PFSK-1 (cell line): ENCODE measurements at regions not wholly inside any gene's neighbourhood (a gene's known extent, or its start where the extent isn't known, plus 50 kb on each side); places are given as distances from the start of the nearest gene placed in this dataset.

ENCODE experiments used
- POLR2AphosphoS5 ChIP-seq: IDR thresholded peaks from 2 replicates; pipeline ENCODE4 v1.6.1; 2012; ENCODE audit warnings: low read depth, mild to moderate bottlenecking, control low read depth, low read length, moderate library complexity
- SIN3A ChIP-seq: IDR thresholded peaks from 2 replicates; pipeline ENCODE4 v1.6.1; 2012; ENCODE audit warnings: mild to moderate bottlenecking, low read length, moderate library complexity, borderline replicate concordance; ENCODE audit not compliant: insufficient read depth
- TAF1 ChIP-seq: IDR thresholded peaks from 2 replicates; pipeline ENCODE4 v1.6.1; 2012; ENCODE audit warnings: low read length, control low read depth, borderline replicate concordance; ENCODE audit not compliant: insufficient read depth
- TF ChIP-seq, protein P1 (sequence below), 2 experiments: IDR thresholded peaks; 2 replicates each; pipeline versions ENCODE4 v1.6.1 to v1.8.0; 2011 to 2012; ENCODE audit warnings: low read depth in 2 of 2, low read length in 2 of 2, control low read depth in 1 of 2, inconsistent platforms in 1 of 2, mild to moderate bottlenecking in 1 of 2, moderate library complexity in 1 of 2; ENCODE audit not compliant: insufficient read depth in 1 of 2

DNA sequence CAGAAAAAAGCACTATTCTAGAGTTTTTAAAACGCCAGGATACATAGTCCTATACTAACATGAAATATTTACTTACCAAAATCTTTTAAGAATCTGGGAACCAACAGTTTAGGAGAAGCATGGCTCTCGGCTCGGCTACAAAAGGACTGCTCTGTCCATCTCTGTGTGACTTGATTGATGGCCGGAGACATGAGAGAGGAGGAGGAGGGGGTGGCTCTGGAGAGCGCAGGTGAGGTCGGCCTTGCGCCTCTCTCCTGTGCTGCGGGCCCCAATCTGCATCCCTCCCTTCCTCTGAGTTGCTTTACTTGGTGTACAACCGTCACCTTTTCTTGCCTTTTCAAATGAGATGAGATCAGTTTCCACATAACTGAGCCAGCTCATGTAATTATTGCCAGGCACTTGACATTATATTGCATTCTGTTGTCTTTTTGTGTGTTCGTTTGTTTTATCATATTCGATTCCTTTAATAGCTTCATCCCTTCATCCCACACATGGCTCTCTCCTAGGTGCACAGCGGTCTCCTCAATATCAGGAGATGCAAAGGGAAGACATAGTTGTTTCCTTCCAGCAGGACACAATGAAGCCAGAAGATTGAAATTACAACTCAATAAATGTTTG lies 87.8 kb upstream of the KLF6 start:
- TF ChIP-seq SIN3A: no peak
- TF ChIP-seq, protein P1, sequence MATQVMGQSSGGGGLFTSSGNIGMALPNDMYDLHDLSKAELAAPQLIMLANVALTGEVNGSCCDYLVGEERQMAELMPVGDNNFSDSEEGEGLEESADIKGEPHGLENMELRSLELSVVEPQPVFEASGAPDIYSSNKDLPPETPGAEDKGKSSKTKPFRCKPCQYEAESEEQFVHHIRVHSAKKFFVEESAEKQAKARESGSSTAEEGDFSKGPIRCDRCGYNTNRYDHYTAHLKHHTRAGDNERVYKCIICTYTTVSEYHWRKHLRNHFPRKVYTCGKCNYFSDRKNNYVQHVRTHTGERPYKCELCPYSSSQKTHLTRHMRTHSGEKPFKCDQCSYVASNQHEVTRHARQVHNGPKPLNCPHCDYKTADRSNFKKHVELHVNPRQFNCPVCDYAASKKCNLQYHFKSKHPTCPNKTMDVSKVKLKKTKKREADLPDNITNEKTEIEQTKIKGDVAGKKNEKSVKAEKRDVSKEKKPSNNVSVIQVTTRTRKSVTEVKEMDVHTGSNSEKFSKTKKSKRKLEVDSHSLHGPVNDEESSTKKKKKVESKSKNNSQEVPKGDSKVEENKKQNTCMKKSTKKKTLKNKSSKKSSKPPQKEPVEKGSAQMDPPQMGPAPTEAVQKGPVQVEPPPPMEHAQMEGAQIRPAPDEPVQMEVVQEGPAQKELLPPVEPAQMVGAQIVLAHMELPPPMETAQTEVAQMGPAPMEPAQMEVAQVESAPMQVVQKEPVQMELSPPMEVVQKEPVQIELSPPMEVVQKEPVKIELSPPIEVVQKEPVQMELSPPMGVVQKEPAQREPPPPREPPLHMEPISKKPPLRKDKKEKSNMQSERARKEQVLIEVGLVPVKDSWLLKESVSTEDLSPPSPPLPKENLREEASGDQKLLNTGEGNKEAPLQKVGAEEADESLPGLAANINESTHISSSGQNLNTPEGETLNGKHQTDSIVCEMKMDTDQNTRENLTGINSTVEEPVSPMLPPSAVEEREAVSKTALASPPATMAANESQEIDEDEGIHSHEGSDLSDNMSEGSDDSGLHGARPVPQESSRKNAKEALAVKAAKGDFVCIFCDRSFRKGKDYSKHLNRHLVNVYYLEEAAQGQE (IDR thresholded peaks at IDR 0.05; ENCODE audit: insufficient read depth in 1 of 2, low read depth in 2 of 2, low read length in 2 of 2): no peak
- TF ChIP-seq POLR2AphosphoS5: no peak
- no peak for TF ChIP-seq TAF1
